DMS 273 treated with DMSO at 0.1 percent for 48 hours (cell line): ENCODE measurements at regions not wholly inside any gene's neighbourhood (a gene's known extent, or its start where the extent isn't known, plus 50 kb on each side); places are given as distances from the start of the nearest gene placed in this dataset.
A peak's percentile ranks its signal among the peaks of the same experiment; 100 is the strongest.
"Not testable (repeated sequence)": the region's sequence is repeated elsewhere in the genome, so short reads cannot be mapped to it uniquely, and the experiment has no call there.

ENCODE experiments used
- DNase-seq: peaks from one replicate; lab custom pipeline; 2025; lab: John Stamatoyannopoulos, UW

GRCh38 chr18:57953883-57954282, 90.1 kb upstream of the NEDD4L start:
- DNase-seq, result no peak

GRCh38 chr18:57951999-57952774, 91.8 kb upstream of the NEDD4L start:
- DNase-seq, result no peak

- no peak for DNase-seq
Measured at GRCh38 chr18:57951117-57951796, 92.8 kb upstream of the NEDD4L start.

- no peak for DNase-seq
Measured at GRCh38 chr18:57950542-57950941, 93.5 kb upstream of the NEDD4L start.

- DNase-seq, result not testable (repeated sequence)
Measured at GRCh38 chr18:57949335-57949734, 94.7 kb upstream of the NEDD4L start.

- no peak for DNase-seq
Measured at GRCh38 chr18:57947117-57947516, 96.9 kb upstream of the NEDD4L start.

GRCh38 chr18:57943723-57944122, 100.3 kb upstream of the NEDD4L start:
- DNase-seq, result peak; percentile 25

- DNase-seq, result no peak
Measured at GRCh38 chr18:57942493-57942892, 101.5 kb upstream of the NEDD4L start.

GRCh38 chr18:57941841-57942489, 102.1 kb upstream of the NEDD4L start:
- DNase-seq, result no peak

GRCh38 chr18:57940166-57940660, 103.8 kb upstream of the NEDD4L start:
- no peak for DNase-seq

- DNase-seq, result not testable (repeated sequence)
Measured at GRCh38 chr18:57934375-57934774, 109.7 kb upstream of the NEDD4L start.

GRCh38 chr18:57931038-57931437, 113.0 kb upstream of the NEDD4L start:
- DNase-seq, result no peak

GRCh38 chr18:57930476-57930875, 113.5 kb upstream of the NEDD4L start:
- DNase-seq, result no peak

- no peak for DNase-seq
Measured at GRCh38 chr18:57929922-57930321, 114.1 kb upstream of the NEDD4L start.

- no peak for DNase-seq
Measured at GRCh38 chr18:57928466-57928865, 115.6 kb upstream of the NEDD4L start.

- no peak for DNase-seq
Measured at GRCh38 chr18:57927511-57927910, 116.5 kb upstream of the NEDD4L start.

GRCh38 chr18:57925706-57926105, 118.3 kb upstream of the NEDD4L start:
- DNase-seq, result no peak

GRCh38 chr18:57923611-57924010, 120.4 kb upstream of the NEDD4L start:
- DNase-seq, result peak; percentile 81

GRCh38 chr18:57922885-57923284, 119.8 kb upstream of the ATP8B1 start:
- no peak for DNase-seq

- no peak for DNase-seq
Measured at GRCh38 chr18:57921708-57922107, 118.6 kb upstream of the ATP8B1 start.

GRCh38 chr18:57920036-57920435, 116.9 kb upstream of the ATP8B1 start:
- peak; percentile 50 for DNase-seq

GRCh38 chr18:57918601-57919000, 115.5 kb upstream of the ATP8B1 start:
- DNase-seq, result no peak

- no peak for DNase-seq
Measured at GRCh38 chr18:57916684-57917083, 113.6 kb upstream of the ATP8B1 start.
